NCI-H1417 (cell line): ENCODE measurements at regions not wholly inside any gene's neighbourhood (a gene's known extent, or its start where the extent isn't known, plus 50 kb on each side); places are given as distances from the start of the nearest gene placed in this dataset.
A peak's percentile ranks its signal among the peaks of the same experiment; 100 is the strongest.

ENCODE experiments used
- DNase-seq, 3 experiments: peaks; one replicate each; lab custom pipeline; 2025; lab: John Stamatoyannopoulos, UW

DNA sequence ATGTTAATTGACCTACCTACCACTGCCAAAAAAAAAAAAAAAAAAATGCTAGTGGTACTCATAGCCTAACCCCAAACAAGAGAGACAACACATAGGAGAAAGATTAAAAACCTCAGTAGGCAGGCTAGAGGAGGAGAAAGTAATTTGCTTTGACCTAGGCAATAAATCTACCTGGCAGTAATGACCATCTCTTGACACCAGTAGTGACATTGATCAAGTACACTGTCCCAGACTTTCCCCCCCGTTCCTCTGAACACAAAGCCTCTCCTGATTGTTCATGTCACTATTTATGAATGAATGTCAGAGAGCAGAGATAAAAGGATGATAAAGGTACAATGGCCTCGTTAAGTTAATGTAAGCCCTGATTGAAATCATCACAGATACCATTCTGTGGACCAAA, 746.8 kb downstream of the CBLN4 start:
- peak in 2 of 3 experiments; percentile 65 to 93 for DNase-seq

DNA sequence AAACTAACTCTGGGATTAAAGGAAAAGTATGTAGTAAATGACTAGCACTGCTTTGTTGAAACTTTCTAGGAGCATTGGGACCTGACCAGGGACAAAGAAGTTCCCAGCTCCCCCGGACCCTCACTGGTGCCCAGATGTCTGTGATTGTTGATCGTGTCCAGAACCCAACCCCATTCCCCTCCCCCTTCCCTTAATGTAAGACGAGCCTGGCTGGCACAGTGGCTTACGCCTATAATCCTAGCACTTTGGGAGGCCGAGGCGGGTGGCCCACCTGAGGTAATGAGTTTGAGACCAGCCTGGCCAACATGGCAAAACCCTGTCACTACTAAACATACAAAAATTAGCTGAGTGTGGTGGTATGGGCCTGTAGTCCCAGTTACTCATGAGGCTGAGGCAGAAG, 750.3 kb downstream of the CBLN4 start:
- no peak for DNase-seq

DNA sequence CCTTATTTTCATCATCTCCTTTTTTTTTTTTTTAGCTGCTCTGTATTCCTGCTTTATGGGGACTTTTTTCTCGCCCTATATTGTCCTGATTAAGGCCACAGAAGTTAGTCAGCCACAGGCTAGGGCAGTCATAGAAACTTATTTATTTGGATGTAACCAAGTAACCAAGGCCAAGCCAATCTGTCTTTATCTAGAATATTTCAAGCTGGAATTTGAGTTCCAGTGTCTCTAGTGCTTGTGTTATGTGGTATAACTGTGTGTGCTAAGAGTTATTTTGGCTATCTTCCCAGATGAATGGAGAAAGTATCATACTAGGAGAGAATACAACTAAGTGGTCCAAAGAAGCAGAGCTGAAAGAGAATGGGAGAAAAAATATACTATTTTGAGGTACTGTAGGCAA, 751.5 kb downstream of the CBLN4 start:
- no peak for DNase-seq

DNA sequence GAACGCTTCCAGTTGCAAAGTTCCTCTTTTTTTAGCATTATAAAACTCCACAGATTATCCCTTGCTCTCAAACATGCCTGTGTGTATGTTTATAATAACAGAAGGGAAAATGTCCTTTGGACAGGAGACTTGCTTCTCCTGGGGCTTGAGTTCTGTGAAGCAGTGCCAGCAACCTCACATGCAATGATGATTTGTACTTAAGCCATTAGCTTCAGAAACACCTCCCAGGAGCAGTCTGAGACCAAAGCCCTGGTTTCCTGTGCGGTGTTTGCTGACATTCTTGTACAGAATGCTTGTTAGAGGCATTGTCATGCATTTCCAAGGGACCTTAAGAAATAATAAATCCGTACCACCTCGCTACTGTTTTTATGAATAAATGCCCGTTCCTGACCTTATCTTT, 752.8 kb downstream of the CBLN4 start:
- DNase-seq, result no peak

DNA sequence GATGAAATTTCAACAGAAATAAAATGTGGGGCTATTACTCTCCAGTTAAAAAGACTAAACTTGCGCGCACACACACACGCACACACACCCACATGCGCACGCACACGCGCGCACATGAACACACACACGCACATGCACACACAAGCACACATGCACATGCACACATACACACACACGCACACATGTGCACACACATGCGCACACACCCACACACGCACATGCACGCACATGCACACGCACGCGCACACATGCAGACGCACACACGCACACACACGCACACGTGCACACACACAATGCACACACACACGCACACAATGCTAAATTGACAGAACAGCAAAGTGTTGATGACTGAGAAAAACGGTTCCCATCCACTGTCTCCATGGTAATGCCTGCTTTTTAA, 754.1 kb downstream of the CBLN4 start:
- DNase-seq, result no peak

DNA sequence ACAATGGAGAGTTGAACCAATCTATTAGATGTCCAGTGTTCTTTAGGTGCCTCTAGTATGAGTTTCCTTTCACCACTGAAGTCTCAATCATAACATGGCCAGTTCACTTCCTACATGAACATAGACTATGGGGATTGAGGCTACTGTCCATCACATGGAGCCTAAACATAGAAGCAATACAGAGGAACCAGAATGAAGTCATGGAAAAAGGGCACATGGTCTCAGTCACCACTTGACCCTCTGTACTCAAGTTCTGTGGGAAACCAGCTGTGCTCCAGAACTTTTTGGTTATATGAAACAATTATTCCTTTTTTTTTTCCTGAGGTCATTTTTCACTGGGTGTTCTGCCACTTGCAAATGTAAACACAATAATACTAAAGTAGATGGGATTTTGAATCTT, 762.5 kb downstream of the CBLN4 start:
- no peak for DNase-seq

DNA sequence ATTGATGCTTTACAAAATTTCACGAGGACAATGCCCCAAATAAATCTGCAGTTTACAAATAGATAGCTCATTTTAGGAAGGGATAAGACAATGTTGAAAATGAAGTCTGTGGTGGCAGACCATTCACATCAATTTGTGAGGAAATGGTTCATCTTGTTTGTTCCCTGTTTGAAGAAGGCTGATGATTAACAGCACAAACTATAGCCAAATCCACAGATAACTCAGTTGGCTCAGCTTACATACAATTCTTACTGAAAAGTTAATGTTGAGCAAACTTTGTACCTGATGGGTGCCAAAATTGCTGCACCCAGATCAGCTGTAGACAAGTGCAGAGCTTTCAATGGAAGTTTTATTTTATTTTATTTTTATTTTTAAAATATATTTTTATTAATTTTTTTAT, 763.9 kb downstream of the DOK5 start:
- DNase-seq, result no peak

DNA sequence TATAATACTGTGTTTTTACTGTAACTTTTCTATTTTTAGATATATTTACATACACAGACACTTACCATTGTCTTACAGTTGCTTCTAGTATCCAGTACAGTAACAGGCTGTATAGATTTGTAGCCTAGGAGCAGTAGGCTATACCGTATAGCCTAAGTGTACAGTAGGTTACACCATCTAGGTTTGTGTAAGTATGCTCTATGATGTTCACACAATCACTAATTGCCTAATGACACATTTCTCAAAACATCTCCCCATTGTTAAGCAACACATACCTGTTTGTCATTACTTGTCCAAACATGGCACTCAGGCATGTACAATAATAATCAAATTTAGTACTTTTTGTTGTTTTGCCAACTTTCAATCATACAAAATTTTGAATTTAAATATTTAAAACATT, 757.3 kb downstream of the DOK5 start:
- no peak for DNase-seq

DNA sequence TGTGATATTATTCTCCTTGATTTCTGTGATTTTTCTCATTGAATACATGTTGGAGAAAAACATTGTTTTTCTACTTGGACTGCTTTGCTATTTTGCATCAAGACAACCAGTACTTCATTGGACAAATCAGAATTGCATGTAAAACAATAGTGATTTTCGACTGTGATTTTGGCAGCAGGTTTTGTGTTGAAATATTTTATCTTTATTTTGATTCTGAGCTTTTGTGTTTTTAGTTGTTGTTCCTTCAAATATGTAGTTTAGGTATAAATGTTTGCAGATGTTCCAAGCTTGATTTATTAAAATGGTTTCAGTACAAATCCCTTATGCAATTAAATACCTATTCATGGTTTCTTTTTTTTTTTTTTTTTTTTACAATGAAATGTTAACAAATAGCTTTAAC, 754.1 kb downstream of the DOK5 start:
- DNase-seq, result no peak

DNA sequence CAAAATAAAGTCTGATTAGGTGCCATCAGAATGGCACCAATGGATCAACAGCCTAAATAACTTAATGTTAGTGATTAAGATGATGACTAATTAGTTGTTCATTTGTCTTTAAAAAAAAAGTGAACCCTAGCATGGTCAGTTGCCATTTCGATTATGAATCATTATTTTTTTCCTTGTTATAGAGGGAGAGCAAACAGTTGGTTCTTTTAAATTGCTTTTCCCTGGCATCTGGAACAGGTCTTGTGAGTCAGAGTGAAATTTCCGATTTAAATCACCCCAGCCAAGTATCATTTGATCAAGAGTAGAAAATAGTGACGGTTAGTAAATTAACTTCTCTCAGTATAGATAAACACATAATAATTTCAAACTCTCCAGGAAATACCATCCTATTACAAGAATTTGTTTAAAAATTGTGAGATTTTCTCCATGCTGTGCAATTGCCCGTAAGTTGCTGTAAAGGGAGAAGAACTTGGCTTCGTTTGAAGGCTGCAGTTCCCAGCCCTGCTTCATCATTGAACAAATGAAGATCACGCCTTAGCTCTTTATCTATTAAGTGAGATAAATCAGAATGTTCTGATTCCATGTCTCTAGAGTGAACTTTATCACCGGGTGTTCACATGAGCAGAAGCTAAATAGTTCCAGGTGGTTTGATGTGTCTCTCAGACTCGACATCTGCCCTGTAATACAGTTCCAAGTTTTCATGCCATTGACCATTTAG, 741.3 kb downstream of the DOK5 start:
- DNase-seq, result peak in 1 of 3 experiments; percentile 63

DNA sequence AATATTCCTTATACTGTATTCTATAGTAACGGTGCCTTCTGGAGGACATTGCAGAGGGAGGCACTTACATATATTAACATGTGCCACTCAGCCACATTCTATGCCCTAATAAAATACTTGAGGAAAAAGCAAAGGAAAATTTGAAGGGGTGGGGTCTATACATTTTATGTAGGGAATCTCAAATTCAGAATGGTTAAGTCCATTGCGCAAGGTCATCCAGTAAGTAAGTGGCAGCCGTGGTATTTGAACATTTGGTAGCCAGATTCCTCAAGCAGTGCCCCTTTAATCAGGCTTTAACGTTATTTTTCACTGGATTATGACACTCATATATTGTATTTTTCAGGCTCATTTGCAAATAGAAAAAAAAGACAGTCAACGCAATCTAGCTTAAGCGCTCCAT, 738.3 kb downstream of the DOK5 start:
- DNase-seq, result no peak

DNA sequence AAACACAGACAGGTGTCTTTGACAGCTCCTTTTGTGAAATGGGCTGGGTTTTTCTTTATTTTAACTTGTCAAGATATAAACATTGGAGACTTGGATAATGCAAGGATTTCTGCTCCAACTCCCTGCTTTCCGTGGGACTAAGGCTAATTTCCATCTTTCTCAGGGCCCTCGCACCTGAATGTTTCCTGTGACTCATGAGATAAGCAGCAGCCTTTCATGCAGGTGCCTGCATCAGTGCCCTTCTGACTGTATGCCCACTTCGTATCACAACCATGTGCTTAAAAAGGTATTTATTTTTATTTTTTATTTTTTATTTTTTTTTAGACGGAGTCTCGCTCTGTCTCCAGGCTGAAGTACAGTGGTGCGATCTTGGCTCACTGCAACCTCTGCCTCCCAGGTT, 736.1 kb downstream of the DOK5 start:
- DNase-seq, result no peak

DNA sequence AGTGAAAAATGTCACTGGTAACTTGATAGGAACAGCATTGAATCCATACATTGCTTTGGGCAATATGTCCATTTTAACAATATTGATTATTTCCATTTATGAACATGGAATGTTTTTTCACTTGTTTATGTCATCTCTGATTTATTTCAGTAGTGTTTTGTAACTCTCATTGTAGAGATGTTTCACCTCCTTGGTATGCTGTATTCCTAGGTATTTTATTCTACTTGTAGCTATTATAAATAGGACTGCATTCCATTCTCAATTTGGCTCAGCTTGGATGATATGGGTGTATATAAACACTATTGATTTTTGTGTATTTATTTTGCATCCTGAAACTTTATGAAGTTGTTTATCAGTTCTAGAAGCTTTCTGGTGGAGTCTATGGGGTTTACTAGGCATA, 730.3 kb downstream of the DOK5 start:
- no peak for DNase-seq

DNA sequence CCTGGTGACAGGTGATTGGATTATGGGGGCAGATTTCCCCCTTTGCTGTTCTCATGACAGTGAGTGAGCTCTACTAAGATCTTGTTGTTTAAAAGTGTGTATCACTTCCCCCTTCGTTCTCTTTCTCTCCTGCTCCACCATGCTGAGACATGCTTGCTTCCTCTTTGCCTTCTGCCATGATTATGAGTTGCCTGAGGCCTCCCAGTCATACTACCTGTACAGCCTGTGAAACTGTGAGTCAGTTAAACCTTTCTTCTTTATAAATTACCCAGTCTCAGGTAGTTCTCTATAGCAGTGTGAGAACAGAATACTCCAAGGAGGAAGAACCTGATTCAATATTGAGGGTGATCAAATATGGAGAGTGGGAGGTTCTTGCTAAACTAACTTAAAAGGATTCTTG, 724.9 kb downstream of the DOK5 start:
- DNase-seq, result no peak

DNA sequence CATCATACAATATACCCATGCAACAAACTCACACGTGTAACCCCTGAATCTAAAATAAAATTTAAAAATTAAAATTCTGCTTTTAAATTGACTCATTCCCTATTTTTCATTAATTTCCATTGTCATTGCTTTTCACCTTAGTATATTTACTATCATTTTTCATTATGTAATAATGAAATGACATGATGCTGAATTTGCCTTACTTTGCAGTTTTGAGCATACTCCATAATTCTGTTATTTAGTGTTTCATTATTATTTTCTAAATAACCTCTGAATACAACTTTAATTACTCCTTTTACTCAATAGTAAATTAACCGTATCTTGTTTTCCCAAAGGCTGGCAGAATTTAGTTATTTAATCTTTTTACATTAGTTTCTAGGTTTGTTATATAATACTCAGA, 719.6 kb downstream of the DOK5 start:
- no peak for DNase-seq

DNA sequence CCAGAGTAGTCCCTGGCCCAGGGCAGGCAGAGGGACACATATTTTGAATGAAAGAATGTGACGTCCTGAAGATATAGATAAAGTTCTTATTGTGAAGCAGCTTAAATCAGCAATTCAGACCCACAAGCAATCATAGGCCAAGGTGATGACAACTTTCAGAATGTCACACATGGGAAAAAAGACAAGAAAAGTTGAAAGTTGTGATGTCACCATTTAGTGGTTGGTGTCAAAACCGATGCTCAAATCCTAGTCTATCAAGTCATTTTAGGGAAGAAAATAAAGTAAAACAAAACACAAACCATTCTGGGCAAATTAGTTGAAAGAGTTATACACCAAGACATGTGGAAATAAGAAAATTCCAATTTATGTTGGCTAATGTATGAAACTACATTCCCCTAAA, 710.8 kb downstream of the DOK5 start:
- no peak for DNase-seq

DNA sequence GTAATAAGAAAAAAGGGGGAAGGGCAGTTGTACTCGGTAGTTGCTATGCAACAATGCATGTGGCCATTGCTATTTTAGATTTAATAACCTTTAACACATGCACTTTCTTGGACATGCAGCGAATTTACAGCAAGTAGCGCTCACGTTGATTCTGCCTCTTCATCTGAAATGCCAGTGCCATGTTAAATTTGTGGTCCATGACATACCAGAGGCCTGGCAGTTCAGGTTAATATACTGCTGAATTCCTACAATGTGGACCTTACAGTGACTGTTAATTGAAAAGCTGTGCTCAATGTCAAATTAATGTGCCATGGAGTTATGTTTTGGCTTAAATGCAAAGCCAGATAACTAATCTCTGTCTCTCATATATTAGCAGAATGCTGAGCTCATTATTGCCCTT, 699.7 kb downstream of the DOK5 start:
- DNase-seq, result no peak

DNA sequence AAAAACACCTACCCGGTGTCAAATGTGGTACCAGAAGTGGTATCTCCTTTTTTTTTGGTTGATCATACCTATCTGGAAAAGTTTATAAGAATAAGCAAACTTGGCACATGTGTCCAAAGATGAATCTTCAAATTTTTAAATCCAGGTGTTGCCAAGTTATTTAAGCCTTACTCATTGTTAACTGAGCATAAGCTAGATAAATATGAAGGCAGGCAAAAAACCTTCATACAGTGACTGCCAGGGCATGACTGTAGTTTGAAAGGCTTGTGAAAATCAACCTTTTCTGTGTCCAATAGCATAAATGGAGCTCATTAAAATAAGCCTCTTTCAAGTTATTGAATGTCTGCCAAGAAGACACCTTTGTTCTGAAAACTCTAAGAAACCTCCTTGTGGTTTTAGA, 699.2 kb downstream of the DOK5 start:
- DNase-seq, result no peak

DNA sequence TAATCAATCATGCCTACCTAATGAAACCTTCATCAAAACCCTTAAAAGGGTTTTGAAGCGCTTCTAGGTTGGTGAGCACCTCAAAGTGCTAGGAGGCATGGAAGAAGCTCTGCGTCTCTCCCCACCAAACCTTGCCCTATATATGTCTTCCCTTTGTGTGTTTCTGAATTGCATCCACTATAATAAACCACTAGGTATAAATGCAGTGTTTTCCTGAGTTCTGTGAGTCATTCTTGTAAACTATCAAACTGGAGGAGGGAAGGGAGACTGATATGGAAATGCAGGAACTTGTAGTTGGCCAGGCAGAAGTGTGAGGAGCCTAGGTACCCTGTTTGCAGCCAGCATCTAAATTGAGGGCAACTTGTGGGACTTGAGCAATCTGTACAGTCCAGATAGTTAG, 698.8 kb downstream of the DOK5 start:
- no peak for DNase-seq

DNA sequence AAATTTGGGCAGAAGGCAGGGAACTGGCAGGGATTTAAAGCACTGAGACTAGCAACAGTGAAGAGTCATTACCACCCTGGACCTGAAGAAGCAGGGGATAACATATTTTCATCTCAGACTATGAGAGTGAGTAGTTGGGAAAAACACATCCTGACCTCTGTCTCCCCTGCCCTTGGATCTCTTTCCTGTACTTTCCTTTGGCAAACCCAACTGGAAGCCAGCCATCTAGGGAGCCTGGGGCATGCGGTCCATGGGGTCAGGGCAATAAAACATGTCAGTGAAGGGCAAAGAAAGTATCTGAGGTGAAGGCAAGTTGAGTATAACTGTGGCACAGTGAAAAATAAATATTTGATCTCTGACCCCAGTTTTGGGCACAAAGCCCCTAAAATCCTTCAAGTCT, 698.2 kb downstream of the DOK5 start:
- DNase-seq, result no peak

DNA sequence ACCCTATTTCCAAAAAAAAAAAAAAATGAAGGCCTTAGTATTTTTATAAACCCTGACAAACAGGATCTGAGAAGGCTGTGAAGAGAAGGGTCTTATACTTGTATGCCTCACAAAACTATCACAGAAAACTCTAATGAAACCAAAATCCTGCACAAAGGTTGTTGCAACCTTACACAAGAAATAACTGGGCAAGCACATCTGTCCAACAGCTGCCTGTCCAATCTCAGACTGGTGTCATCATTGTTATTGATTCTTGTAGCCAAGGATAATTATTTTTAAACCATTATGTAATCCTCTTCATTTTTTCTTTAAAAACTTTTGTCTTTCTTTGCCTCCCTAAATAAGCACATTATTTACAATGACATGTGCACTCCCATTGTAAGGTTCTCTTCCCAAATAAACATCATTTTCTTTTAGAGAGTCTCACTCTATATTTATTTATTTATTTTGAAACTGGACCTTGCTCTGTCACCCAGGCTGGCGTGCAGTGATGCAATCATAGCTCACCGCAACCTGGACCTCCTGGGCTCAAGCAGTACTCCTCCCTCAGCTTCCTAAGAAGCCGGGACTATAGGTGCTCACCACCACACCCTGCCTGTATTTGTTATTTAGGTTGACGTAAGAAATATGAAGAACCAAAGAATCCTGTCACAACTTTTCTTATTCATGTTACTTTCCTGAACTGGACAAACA, 697.1 kb downstream of the DOK5 start:
- DNase-seq, result no peak

DNA sequence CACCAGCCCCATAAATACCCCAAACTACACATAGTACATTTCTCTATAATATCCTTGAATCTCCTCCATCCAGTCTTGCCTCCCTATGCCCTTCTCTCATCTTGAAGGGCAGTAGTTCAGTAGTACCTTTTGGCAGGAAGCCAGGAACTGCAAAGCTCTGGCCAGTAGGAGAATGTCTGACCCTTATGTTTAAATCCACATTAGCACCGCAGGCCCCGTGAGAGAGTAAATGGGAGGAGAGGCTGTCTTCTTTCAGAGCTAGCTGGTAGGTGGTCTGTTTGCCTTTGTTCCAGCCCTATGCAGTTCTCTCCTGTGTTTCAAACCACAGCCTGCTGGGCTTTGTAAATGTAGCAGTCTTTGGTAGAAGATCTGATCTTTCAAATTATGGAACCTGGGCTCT, 690.7 kb downstream of the DOK5 start:
- DNase-seq, result peak; percentile 23 to 96 (median 80)

DNA sequence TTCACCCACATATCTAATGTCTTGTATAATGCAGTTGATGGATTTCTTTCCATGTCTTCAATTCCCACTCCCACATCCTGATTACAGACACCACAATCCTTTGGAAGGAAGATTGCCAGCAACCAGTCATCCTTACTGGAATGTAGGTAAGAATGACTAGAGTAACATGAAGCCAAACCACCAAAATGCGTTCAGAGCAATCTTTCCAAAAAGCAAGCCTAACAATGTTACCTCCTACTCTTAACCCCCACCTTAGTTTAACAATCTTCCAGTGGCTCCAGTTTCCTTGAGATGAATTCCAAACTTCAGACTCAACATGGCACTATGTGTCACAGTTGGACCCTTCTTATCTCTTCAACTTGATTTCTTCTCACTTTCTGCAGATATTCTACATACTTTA, 685.6 kb downstream of the DOK5 start:
- no peak for DNase-seq

DNA sequence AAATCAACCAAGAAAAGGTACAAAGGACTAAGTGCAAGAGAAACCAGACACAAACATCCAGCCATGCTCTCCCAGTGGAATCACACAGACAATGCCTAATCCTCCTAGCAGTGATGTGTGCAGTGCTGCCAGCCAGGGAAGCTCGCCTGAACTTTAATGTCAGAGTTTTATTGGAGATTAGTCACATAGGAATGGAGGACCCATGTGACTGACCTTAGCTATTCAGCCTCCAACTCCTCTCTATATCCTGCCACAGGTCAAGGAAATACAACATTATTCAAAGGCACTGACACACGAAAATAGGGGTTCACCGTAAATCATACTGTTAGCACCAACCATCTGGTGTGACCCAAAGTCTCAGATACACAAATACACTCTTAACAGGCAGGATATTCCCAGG, 684.6 kb downstream of the DOK5 start:
- no peak for DNase-seq
